Calu3 (cell line): ENCODE measurements at regions not wholly inside any gene's neighbourhood (a gene's known extent, or its start where the extent isn't known, plus 50 kb on each side); places are given as distances from the start of the nearest gene placed in this dataset.

ENCODE experiments used
- BruUV-seq: library from RNA; stranded (reverse); fragments of 400-500 nt; replicated peaks from 2 replicates; lab custom pipeline; 2021; lab: Mats Ljungman, UMichigan
- CTCF ChIA-PET: fragments of 300-600 bp; sonication (Branson Sonifier 250); formaldehyde crosslinking; loops from one replicate; lab custom pipeline; 2022; ENCODE audit warnings: antibody characterized with exemption; lab: Charles Lee
- DNase-seq: peaks from one replicate; pipeline ENCODE4 v3.0.0; 2022
- H3K27ac Mint-ChIP-seq: one replicate; pipeline ENCODE4 v1.8.0; 2022; ENCODE audit warnings: mixed read lengths; ENCODE audit not compliant: unreplicated experiment
- H3K27me3 Mint-ChIP-seq: one replicate; pipeline ENCODE4 v1.8.0; 2022; ENCODE audit warnings: mixed read lengths; ENCODE audit not compliant: unreplicated experiment
- H3K36me3 Mint-ChIP-seq: one replicate; pipeline ENCODE4 v1.8.0; 2022; ENCODE audit warnings: mild to moderate bottlenecking, moderate library complexity, mixed read lengths; ENCODE audit not compliant: insufficient read depth, unreplicated experiment
- H3K4me1 Mint-ChIP-seq: one replicate; pipeline ENCODE4 v1.8.0; 2022; ENCODE audit warnings: mild to moderate bottlenecking, low read depth, mixed read lengths; ENCODE audit not compliant: unreplicated experiment
- H3K4me3 Mint-ChIP-seq: one replicate; pipeline ENCODE4 v1.8.0; 2022; ENCODE audit warnings: mild to moderate bottlenecking, low read depth, moderate library complexity, mixed read lengths; ENCODE audit not compliant: unreplicated experiment
- H3K9me3 Mint-ChIP-seq: one replicate; pipeline ENCODE4 v1.8.0; 2022; ENCODE audit warnings: low read depth, mixed read lengths; ENCODE audit not compliant: unreplicated experiment
- intact Hi-C: fragments of 100-400 bp; cut with micrococcal nuclease; formaldehyde crosslinking; loops from one replicate; pipeline ENCODE4 v1.10.0; 2022; ENCODE audit not compliant: unreplicated experiment
- TF ChIP-seq, protein P1 (sequence below): fragments of 200-600 bp; IDR thresholded peaks from one replicate; pipeline ENCODE4 v1.8.0; 2022; ENCODE audit warnings: antibody characterized with exemption; ENCODE audit not compliant: unreplicated experiment

- TF ChIP-seq, protein P1, sequence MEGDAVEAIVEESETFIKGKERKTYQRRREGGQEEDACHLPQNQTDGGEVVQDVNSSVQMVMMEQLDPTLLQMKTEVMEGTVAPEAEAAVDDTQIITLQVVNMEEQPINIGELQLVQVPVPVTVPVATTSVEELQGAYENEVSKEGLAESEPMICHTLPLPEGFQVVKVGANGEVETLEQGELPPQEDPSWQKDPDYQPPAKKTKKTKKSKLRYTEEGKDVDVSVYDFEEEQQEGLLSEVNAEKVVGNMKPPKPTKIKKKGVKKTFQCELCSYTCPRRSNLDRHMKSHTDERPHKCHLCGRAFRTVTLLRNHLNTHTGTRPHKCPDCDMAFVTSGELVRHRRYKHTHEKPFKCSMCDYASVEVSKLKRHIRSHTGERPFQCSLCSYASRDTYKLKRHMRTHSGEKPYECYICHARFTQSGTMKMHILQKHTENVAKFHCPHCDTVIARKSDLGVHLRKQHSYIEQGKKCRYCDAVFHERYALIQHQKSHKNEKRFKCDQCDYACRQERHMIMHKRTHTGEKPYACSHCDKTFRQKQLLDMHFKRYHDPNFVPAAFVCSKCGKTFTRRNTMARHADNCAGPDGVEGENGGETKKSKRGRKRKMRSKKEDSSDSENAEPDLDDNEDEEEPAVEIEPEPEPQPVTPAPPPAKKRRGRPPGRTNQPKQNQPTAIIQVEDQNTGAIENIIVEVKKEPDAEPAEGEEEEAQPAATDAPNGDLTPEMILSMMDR, result no peak
- Mint-ChIP-seq H3K4me3 (no peak overlapping the region), H3K27ac (no peak overlapping the region), H3K36me3 (no peaks in the 10 kb centered on the region), H3K4me1 (no peaks in the 10 kb centered on the region), H3K9me3 (no peaks in the 10 kb centered on the region), H3K27me3 (no peaks in the 10 kb centered on the region)
- intact Hi-C loops, result no loop called here
- DNase-seq, result no peak
- CTCF ChIA-PET, result no interaction called here
- no TSS peak for BruUV-seq
Measured at GRCh38 chr13:55517312-55517711, 1623.4 kb upstream of the PRR20A start.

- CTCF ChIA-PET, result no interaction called here
- no peak for DNase-seq
- H3K9me3 Mint-ChIP-seq, result no peaks in the 10 kb centered on the region
Measured at GRCh38 chr13:55528434-55528833, 1612.3 kb upstream of the PRR20A start.

DNA sequence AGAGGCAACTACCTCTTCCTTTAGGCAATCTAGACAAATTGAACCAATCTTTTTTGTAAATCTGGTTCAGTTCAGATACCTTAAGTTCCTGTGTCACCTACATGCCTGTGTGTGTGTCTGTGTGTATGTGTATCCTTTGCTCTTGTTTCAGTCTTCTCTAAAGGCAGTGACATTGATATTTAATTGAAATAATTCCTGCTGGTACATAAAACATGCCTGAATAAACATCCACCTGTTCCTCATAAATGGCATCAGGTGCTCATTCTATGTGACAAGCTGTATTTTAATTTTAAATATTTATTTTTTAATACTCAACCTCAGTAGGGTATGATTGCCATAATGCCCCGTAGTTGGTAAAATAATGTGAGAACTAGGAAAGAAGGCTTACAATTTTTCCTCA lies 1606.4 kb upstream of the PRR20A start:
- H3K27me3 Mint-ChIP-seq, result no peaks in the 10 kb centered on the region
- H3K4me1 Mint-ChIP-seq, result no peaks in the 10 kb centered on the region
- no peaks in the 10 kb centered on the region for H3K36me3 Mint-ChIP-seq
- H3K4me3 Mint-ChIP-seq, result no peak overlapping the region
- intact Hi-C loops, result no loop called here
- no TSS peak for BruUV-seq
- no peaks in the 10 kb centered on the region for H3K9me3 Mint-ChIP-seq
- CTCF ChIA-PET, result no interaction called here
- no peak for DNase-seq
- TF ChIP-seq, protein P1, result no peak
- H3K27ac Mint-ChIP-seq, result no peak overlapping the region

More at GRCh38 chr13:55528434-55528833, 1612.3 kb upstream of the PRR20A start:
- BruUV-seq, result no TSS peak
- Mint-ChIP-seq H3K27ac (no peak overlapping the region), H3K36me3 (no peaks in the 10 kb centered on the region), H3K4me3 (no peak overlapping the region), H3K4me1 (no peaks in the 10 kb centered on the region), H3K27me3 (no peaks in the 10 kb centered on the region)
- TF ChIP-seq, protein P1, result no peak
- intact Hi-C loops, result no loop called here

- DNase-seq, result no peak
- no peaks in the 10 kb centered on the region for H3K4me1 Mint-ChIP-seq
- H3K36me3 Mint-ChIP-seq, result no peaks in the 10 kb centered on the region
- no peaks in the 10 kb centered on the region for H3K9me3 Mint-ChIP-seq
- H3K27ac Mint-ChIP-seq, result no peak overlapping the region
- H3K4me3 Mint-ChIP-seq, result no peak overlapping the region
- intact Hi-C loops, result no loop called here
- TF ChIP-seq, protein P1, result no peak
- H3K27me3 Mint-ChIP-seq, result no peaks in the 10 kb centered on the region
- CTCF ChIA-PET, result no interaction called here
- no TSS peak for BruUV-seq
Measured at GRCh38 chr13:55538424-55538823, 1602.3 kb upstream of the PRR20A start.

GRCh38 chr13:55543053-55543452 lies 1597.7 kb upstream of the PRR20A start:
- Mint-ChIP-seq H3K36me3 (no peaks in the 10 kb centered on the region), H3K4me1 (no peaks in the 10 kb centered on the region), H3K27me3 (no peaks in the 10 kb centered on the region), H3K27ac (no peak overlapping the region), H3K9me3 (no peaks in the 10 kb centered on the region), H3K4me3 (no peak overlapping the region)
- DNase-seq, result no peak
- TF ChIP-seq, protein P1, result no peak
- CTCF ChIA-PET, result no interaction called here
- no TSS peak for BruUV-seq
- intact Hi-C loops, result no loop called here
